Mammary epithelial cell (primary cell): ENCODE measurements at regions not wholly inside any gene's neighbourhood (a gene's known extent, or its start where the extent isn't known, plus 50 kb on each side); places are given as distances from the start of the nearest gene placed in this dataset.

Experiments
- CTCF ChIP-seq, 2 donors: IDR thresholded peaks in 1 of 2; conservative IDR thresholded peaks in 1 of 2; 2 replicates each; pipeline ENCODE4 v1.5.1; 2011 to 2012; ENCODE audit warnings: inconsistent platforms in 2 of 2, low read length in 2 of 2, mild to moderate bottlenecking in 2 of 2, control low read depth in 1 of 2, low read depth in 1 of 2; ENCODE audit not compliant: insufficient read depth in 1 of 2; ENCODE audit errors: extremely low read depth in 1 of 2
- EZH2 ChIP-seq: IDR thresholded peaks from 2 replicates; pipeline ENCODE4 v1.6.1; 2012; ENCODE audit warnings: low read length, inconsistent platforms, borderline replicate concordance

- TF ChIP-seq CTCF (conservative IDR thresholded peaks at IDR 0.05 in 1 of 2, IDR thresholded peaks at IDR 0.05 in 1 of 2; ENCODE audit: extremely low read depth in 1 of 2, insufficient read depth in 1 of 2, low read depth in 1 of 2, low read length in 2 of 2): no peak
- no peak for TF ChIP-seq EZH2
These were observed 914.9 kb downstream of the FSTL5 start for GRCh38 chr4:161248880-161249279.
